ENCODE measurements at regions not wholly inside any gene's neighbourhood (a gene's known extent, or its start where the extent isn't known, plus 50 kb on each side); places are given as distances from the start of the nearest gene placed in this dataset.
"Not testable (repeated sequence)": the region's sequence is repeated elsewhere in the genome, so short reads cannot be mapped to it uniquely, and the experiment has no call there.

DNA sequence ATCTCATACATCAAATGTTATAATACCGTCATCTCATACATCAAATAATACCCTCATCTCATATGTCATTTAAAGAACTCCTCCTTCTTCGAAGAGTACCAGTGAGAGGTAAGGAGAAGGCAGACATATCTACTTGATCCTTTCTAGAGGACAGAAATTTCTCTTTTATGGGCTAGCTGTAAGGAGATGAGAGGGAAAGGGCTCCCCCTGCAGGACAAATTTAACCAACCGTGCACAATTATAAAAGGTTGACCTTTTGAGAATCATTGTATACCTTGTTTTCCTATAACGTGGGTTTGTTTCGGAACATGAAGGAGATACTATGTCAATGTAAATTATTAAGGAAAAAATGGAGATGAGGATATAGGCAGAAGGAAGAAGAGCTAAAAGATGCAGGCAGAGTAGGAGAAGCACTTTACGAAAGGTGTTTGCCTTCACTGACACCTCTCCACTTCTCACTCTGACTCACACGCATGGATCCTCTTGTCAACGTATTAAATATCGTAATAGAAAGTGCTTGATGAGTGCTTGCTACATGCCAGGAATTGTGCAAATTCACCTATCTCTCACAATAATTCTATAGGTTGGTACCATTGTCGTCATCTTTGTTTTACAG, 465.9 kb upstream of the ERCC4 start:
- FAIRE-seq (peak; percentile 20), DNase-seq (ENCODE audit: low spot score) (peak; percentile 25)

DNA sequence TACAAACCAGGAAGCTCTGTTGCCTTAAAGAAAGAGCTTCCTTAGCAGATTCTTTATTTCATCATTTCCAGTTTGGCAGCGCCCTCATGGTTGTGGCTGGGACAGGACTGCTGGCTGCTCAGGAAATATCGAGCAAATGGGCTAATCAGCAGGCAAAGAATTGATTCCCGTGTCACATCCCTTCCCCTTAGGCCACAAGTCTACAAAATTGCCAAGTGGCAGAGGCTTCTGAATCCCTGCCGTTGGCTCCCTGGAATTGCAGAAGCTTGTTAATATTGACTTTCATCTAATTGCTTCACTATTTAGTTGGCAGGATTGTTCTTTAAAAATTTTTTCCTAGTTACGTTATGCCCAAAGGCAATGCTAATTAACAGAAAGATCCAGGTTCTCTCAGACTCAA, 456.3 kb upstream of the ERCC4 start:
- DNase-seq (ENCODE audit: low spot score): no peak

GRCh38 chr16:13471036-13471435, 448.9 kb upstream of the ERCC4 start:
- no peak for DNase-seq (ENCODE audit: low spot score)

More for the DNA sequence above, 456.3 kb upstream of the ERCC4 start:
- no peak for FAIRE-seq

DNA sequence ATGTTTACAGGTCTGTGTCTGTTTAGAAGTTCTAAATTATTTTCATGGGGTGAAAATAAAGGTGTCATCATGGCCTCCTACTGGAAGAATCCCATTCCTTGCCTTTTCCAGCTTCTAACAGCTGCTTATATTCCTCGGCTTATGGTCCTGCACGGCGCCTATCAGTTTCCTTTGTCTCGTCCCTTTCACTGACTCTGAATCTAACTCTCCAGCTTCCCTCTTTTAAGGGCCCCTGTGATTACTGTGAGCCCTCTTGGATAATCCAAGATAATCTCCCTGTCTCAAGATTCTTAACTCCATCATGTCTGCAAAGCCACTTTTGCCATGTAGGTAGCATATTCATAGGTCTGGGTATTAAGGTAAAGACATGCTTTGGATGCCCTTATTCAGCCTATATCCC, 441.0 kb upstream of the ERCC4 start:
- FAIRE-seq: no peak
- no peak for DNase-seq (ENCODE audit: low spot score)

More at GRCh38 chr16:13471036-13471435, 448.9 kb upstream of the ERCC4 start:
- no peak for FAIRE-seq

DNA sequence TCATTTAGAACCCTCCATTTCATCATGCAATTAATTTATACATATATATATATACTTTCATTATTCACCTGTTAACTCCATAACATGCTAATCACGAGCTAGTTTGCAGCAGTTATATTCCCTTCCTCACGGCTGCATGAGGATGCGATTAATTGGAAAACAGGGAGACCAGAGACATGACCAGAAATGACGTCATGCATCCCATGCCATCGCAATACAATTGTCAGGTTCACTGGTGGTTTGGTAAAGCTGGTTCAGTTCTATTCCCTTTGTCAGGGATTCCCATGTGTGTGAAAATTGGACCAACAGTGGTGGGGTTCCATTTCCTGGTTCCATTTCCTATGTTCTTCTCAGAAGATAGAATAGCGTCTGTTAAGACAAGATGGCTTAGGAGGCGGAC, 440.4 kb upstream of the ERCC4 start:
- FAIRE-seq: no peak

DNA sequence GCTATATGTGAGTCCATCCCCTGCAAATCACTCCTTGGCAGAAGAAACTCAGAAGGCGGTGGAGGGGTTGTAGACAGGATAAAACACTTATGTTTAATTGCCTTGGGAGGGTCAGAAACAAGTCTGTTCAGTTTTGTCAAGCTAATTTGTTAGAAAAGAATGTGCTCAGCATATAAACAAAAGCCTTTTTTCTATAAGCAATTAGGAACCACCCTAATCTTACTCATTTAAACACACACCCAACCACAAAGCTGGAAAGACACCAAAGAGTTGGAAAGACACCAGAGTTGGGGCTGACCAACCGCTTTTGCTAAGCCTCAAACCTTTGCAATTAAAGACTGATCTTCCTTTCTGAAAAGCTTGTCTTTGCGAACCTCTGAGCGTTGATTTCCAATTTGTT, 439.2 kb upstream of the ERCC4 start:
- no peak for DNase-seq (ENCODE audit: low spot score)

More for the DNA sequence above, 440.4 kb upstream of the ERCC4 start:
- DNase-seq (ENCODE audit: low spot score): no peak

GRCh38 chr16:13483121-13483520, 436.8 kb upstream of the ERCC4 start:
- FAIRE-seq (no peak), DNase-seq (ENCODE audit: low spot score) (no peak)

More for the DNA sequence above, 439.2 kb upstream of the ERCC4 start:
- no peak for FAIRE-seq

DNA sequence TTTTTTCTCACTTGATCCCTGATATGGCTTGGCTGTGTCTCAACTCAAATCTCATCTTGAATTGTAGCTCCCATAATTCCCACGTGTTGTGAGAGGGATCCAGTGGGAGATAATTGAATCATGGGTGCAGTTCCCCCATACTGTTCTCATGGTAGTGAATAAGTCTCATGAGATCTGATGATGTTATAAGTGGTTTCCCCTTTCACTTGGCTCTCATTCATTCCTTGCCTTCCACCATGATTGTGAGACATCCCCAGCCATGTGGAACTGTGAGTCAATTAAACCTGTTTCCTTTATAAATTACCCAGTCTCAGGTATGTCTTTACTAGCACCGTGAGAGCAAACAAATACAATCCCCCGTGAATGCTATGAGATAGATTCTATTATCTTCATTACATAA, 430.5 kb upstream of the ERCC4 start:
- FAIRE-seq; DNase-seq (ENCODE audit: low spot score): not testable (repeated sequence)

GRCh38 chr16:13492046-13492445, 427.9 kb upstream of the ERCC4 start:
- no peak for FAIRE-seq
- DNase-seq (ENCODE audit: low spot score): no peak

- no peak for FAIRE-seq
- DNase-seq (ENCODE audit: low spot score): no peak
These were observed 415.9 kb upstream of the ERCC4 start for GRCh38 chr16:13503960-13504635.

GRCh38 chr16:13507530-13507929, 412.4 kb upstream of the ERCC4 start:
- DNase-seq (ENCODE audit: low spot score) (no peak), FAIRE-seq (no peak)

DNA sequence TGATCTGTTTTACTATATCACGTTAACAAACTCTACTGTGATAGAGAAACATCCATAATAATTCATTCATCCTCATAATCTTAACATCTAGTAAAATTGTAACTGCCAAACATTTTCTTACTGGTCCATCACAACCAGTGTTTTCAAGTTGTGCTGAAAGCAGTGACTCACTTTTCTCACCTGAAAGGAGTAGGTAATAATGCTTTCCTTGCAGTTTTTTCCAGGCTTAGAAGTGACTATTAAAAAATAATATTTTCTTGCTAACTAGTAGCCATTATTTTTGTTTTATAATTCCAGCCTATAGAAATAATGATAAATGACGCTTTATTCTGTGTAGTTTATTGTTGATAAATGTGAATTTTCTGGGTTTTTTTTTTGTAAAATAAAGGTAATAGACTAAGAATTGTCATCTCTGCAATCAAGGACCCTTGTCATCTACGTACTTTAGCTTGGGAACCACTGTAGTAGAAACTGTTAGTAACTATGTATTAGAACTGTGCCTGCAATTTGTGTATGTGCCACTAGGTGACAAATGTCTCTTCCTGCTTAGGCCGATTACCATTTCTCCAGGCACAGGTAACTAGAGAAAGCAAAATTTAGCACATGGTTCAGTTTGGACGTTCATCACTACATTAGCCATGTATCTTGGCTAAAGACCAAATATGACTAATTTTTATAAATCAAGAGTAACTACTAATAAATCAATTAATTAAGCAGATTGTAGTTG, 409.4 kb upstream of the ERCC4 start:
- peak; percentile 8 for DNase-seq (ENCODE audit: low spot score)
- peak; percentile 22 for FAIRE-seq

DNA sequence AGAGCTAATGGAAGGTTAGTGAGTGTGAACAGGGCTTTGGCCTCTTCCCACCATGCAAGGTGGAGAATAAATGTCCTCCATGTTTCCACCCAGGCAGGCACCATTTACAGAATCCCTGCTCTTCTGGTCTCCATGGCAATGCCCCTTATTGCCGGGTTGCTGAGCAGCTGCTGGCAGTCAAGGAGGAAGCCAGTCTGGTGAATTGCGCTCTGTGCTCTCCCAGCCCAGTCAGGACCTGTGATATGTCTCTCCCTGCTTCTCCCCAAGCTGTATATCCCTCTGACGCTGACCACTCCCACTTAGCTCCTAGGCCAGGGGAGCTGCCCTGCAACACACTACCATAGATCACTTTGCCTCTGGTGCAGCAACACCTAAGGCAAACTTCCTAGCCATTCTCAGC, 402.1 kb upstream of the ERCC4 start:
- FAIRE-seq (no peak), DNase-seq (ENCODE audit: low spot score) (no peak)

GRCh38 chr16:13519871-13520270, 400.1 kb upstream of the ERCC4 start:
- DNase-seq (ENCODE audit: low spot score): no peak
- no peak for FAIRE-seq

- DNase-seq (ENCODE audit: low spot score): no peak
- no peak for FAIRE-seq
These were observed 398.6 kb upstream of the ERCC4 start for GRCh38 chr16:13521356-13521755.

DNA sequence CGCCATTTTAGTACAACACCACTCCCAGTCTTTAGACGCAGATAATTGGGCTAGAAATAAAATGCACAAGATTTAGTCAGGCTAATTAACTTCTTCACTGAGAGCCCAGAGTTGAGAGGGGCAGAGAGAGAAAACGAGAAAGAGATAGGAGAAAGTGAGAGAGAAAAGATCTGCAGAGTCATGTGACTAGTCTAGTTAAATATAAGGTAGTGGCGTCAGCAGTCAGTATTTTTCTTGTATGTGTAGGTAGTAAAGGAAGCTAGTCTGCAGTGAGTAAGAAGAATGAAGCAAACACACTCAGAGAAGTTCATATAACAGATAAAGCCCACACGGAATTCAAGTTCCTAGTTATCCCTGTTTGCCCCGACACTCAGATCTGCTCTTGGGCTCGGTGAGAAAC, 392.6 kb upstream of the ERCC4 start:
- FAIRE-seq (no peak), DNase-seq (ENCODE audit: low spot score) (no peak)

DNA sequence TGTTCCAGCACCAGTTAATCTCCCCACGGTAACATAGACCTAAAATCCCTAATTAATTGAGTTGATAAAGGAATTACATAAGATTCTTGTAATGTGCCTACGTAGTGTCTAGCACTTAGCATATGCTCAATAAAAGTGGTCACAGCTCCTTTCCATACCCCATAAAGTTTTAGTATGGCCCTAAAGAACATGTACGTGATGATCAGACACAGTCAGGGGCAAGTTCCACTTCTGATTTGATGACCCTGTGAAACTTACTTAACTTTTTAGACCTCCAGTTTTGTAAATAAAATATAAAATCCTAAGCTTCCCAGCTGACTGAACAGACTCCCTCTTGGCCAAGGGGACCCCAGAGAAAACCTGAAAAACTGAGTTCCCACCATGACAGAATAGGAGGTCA, 391.3 kb upstream of the ERCC4 start:
- no peak for FAIRE-seq
- DNase-seq (ENCODE audit: low spot score): no peak

DNA sequence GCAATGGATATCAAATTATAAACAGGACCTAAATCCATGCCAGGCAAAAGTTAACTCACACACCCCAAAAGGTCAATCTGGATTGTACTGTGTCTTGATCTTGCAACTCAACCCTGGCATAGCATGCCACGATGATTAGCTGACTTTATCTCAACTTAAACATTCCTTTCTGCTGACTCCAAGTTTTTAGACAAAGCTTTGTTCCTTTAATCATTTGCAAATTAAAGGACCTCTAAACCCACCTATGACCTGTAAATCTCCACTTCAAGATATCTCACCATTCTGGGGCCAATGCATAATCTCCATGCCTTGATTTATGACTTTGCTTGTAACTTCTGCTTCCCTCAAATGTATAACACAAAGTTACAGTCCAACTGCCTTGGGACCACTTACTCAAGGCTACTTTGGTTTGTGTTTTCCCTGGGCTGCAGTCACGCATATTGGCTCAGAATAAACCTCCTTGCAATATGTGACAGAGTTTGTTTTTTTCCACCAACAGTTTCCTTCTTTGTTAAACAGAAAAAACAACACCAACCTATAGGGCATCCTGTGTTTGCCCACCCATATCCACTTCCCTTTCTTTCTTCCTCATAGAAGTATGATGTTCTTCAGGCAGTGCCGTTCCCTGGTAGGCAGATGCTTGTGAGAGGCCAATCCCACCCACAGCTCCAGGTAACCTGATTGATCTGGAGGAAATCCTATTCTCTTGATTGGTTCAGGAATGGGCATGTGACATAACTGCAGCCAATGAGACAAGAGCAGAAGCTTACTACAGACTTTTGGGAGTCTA, 390.6 kb upstream of the ERCC4 start:
- DNase-seq (ENCODE audit: low spot score): peak; percentile 84
- peak; percentile 97 for FAIRE-seq

- DNase-seq (ENCODE audit: low spot score) (no peak), FAIRE-seq (no peak)
These were observed 379.2 kb upstream of the ERCC4 start for GRCh38 chr16:13540771-13541170.

DNA sequence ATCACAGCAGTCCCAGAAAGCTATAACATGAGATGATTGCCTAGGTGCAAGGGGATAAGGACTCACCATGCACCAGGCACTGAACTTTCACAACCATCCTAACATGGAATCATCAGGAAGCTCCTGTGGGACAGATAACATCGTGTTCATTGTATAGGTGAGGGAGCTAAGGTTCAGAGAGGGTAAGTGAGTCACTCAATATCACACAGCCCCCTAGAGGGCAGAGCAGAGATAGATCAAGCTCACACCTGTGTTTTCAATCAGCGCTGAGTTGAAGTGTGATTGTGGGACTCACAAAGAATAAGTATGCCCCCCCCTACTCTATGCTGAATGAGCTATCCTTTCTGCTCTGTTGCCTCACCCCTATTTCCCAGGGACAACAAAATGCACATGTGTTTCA, 377.7 kb upstream of the ERCC4 start:
- DNase-seq (ENCODE audit: low spot score): no peak
- no peak for FAIRE-seq

GRCh38 chr16:13543850-13544249, 376.1 kb upstream of the ERCC4 start:
- FAIRE-seq (no peak), DNase-seq (ENCODE audit: low spot score) (no peak)

DNA sequence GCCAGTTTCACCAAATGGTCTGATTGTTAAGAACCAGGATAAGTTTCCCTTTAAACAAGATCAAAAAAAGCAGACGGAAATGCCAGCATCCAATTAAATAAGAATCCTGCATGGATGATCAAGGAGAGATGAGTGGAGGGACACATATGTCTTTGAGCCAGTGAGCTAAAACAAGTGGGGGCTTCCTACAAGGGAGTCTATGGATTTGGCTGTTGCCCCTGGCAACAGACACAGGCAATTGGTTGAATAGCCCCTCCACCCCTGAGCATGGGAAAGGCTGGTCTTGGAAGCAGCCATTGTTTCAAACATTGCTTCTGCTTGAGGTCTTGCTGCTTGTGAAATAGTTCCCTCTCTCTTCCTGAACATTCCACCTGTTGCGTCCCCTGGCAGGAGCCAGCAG, 374.7 kb upstream of the ERCC4 start:
- no peak for FAIRE-seq

More for the DNA sequence above, 374.7 kb upstream of the ERCC4 start:
- DNase-seq (ENCODE audit: low spot score): no peak
